ENCODE measurements at regions not wholly inside any gene's neighbourhood (a gene's known extent, or its start where the extent isn't known, plus 50 kb on each side); places are given as distances from the start of the nearest gene placed in this dataset.

DNA sequence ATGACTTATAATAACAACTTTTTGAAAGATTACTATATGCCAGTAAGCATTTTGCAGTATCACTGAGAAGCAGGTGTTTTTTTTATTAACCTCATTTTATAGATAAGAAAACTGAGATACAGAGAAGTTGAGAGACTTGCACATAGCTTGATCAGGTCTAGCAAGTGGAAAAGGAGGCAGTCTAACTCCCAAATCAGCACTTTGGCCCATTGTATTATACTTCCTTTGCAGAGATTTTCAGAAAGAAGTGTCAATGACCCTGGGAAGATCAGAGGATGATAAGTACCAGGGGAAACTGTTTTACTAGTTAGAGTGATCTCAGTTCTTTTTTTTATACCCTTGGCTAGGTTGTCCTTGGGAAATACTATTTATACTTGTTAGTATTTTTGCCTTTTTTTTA is 358.7 kb downstream of the SQOR start:
- CTCF ChIA-PET (ENCODE audit: unreplicated experiment), result no interaction called here
- Histone ChIP-seq H3K27ac (ENCODE audit: low read depth, low read length, poor library complexity, severe bottlenecking) (no peak overlapping the region), H3K79me2 (ENCODE audit: insufficient read depth, low read depth, low read length) (no peaks in the 10 kb centered on the region), H3K9me3 (ENCODE audit: low read length) (no peaks in the 10 kb centered on the region), H3K4me1 (ENCODE audit: insufficient read depth, low read length, poor library complexity, severe bottlenecking) (no peaks in the 10 kb centered on the region), H4K20me1 (ENCODE audit: insufficient read depth, low read length) (no peaks in the 10 kb centered on the region), H3K9me2 (ENCODE audit: insufficient read depth, low read length) (no peaks in the 10 kb centered on the region), H3K36me3 (ENCODE audit: insufficient read depth, low read length) (no peaks in the 10 kb centered on the region), H2AFZ (ENCODE audit: low read length) (no peak overlapping the region), H3K4me2 (ENCODE audit: low read length) (no peak overlapping the region), H3K4me3 (ENCODE audit: low read depth, low read length, poor library complexity, severe bottlenecking) (no peak overlapping the region)
- TF ChIP-seq, protein P1, sequence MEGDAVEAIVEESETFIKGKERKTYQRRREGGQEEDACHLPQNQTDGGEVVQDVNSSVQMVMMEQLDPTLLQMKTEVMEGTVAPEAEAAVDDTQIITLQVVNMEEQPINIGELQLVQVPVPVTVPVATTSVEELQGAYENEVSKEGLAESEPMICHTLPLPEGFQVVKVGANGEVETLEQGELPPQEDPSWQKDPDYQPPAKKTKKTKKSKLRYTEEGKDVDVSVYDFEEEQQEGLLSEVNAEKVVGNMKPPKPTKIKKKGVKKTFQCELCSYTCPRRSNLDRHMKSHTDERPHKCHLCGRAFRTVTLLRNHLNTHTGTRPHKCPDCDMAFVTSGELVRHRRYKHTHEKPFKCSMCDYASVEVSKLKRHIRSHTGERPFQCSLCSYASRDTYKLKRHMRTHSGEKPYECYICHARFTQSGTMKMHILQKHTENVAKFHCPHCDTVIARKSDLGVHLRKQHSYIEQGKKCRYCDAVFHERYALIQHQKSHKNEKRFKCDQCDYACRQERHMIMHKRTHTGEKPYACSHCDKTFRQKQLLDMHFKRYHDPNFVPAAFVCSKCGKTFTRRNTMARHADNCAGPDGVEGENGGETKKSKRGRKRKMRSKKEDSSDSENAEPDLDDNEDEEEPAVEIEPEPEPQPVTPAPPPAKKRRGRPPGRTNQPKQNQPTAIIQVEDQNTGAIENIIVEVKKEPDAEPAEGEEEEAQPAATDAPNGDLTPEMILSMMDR (conservative IDR thresholded peaks at IDR 0.05; ENCODE audit: low read length), result no peak
- no peak for TF ChIP-seq EZH2phosphoT487 (IDR thresholded peaks at IDR 0.05; ENCODE audit: borderline replicate concordance, low read depth, low read length)
- intact Hi-C loops (cut with micrococcal nuclease; ENCODE audit: unreplicated experiment), result no loop called here
- no peak for DNase-seq (ENCODE audit: low spot score)
- POLR2A ChIA-PET, result no interaction called here
- no TSS peak for BruUV-seq (replicated peaks)

DNA sequence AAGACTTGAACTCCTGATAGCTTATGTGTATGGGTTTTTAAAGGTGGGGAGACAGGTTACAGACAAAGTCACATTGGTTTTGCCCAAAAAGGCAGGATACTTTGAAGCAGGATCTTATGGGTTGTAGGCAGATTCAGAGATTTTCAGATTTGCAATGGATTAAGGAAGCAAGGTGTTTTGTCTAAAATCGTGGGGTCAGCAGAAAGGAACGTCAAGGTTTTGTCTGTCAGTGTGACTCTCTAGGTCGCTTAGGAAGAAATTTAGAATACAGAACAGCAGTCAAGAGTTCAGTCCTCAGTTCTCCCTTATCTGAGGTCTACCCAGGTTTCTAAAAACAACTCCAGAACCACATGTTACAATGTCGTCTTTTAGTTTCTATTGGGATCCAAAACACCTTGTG is 361.0 kb downstream of the SQOR start:
- ChIA-PET POLR2A (no interaction called here), CTCF (ENCODE audit: unreplicated experiment) (no interaction called here)
- H4K20me1 ChIP-seq (ENCODE audit: insufficient read depth, low read length), result no peaks in the 10 kb centered on the region
- H3K9me3 ChIP-seq (ENCODE audit: low read length), result no peaks in the 10 kb centered on the region
- no peak overlapping the region for H3K27ac ChIP-seq (ENCODE audit: low read depth, low read length, poor library complexity, severe bottlenecking)
- no peaks in the 10 kb centered on the region for H3K4me1 ChIP-seq (ENCODE audit: insufficient read depth, low read length, poor library complexity, severe bottlenecking)
- no peak overlapping the region for H2AFZ ChIP-seq (ENCODE audit: low read length)
- H3K9me2 ChIP-seq (ENCODE audit: insufficient read depth, low read length), result no peaks in the 10 kb centered on the region
- H3K4me3 ChIP-seq (ENCODE audit: low read depth, low read length, poor library complexity, severe bottlenecking), result no peak overlapping the region
- no TSS peak for BruUV-seq (replicated peaks)
- intact Hi-C loops (cut with micrococcal nuclease; ENCODE audit: unreplicated experiment), result no loop called here
- no peaks in the 10 kb centered on the region for H3K36me3 ChIP-seq (ENCODE audit: insufficient read depth, low read length)
- no peaks in the 10 kb centered on the region for H3K79me2 ChIP-seq (ENCODE audit: insufficient read depth, low read depth, low read length)
- no peak overlapping the region for H3K4me2 ChIP-seq (ENCODE audit: low read length)
- TF ChIP-seq, protein P1 (conservative IDR thresholded peaks at IDR 0.05; ENCODE audit: low read length), result no peak
- TF ChIP-seq EZH2phosphoT487 (IDR thresholded peaks at IDR 0.05; ENCODE audit: borderline replicate concordance, low read depth, low read length), result no peak
- DNase-seq (ENCODE audit: low spot score), result no peak

DNA sequence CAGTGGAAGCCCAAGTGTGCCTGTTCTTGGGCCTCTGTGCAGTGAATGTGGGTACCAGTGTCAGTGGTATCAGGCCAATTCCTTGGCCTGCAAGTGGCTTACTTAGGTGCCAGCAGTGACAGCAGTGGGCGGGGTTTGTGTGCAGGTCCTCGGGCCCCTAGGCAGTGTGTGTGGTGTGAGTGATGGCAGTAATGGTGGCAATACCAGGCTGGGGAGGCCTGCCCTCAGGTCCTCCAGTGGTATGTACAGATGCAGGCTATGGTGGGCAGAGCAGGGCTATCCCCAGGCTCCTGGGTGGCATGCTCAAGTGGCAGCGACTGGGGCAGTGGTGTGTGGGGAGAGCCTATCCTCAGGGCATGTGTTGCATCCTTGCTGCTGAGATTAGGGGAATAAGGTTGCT is 379.7 kb downstream of the SQOR start:
- Histone ChIP-seq H3K4me3 (ENCODE audit: low read depth, low read length, poor library complexity, severe bottlenecking) (no peak overlapping the region), H3K79me2 (ENCODE audit: insufficient read depth, low read depth, low read length) (no peaks in the 10 kb centered on the region), H3K9me3 (ENCODE audit: low read length) (no peaks in the 10 kb centered on the region), H3K4me2 (ENCODE audit: low read length) (no peak overlapping the region), H4K20me1 (ENCODE audit: insufficient read depth, low read length) (no peaks in the 10 kb centered on the region), H3K27ac (ENCODE audit: low read depth, low read length, poor library complexity, severe bottlenecking) (no peak overlapping the region), H3K9me2 (ENCODE audit: insufficient read depth, low read length) (no peaks in the 10 kb centered on the region), H3K36me3 (ENCODE audit: insufficient read depth, low read length) (no peaks in the 10 kb centered on the region), H2AFZ (ENCODE audit: low read length) (no peak overlapping the region), H3K4me1 (ENCODE audit: insufficient read depth, low read length, poor library complexity, severe bottlenecking) (no peaks in the 10 kb centered on the region)
- ChIA-PET POLR2A (no interaction called here), CTCF (ENCODE audit: unreplicated experiment) (no interaction called here)
- no peak for DNase-seq (ENCODE audit: low spot score)
- BruUV-seq (replicated peaks), result no TSS peak
- intact Hi-C loops (cut with micrococcal nuclease; ENCODE audit: unreplicated experiment), result no loop called here
- TF ChIP-seq, protein P1 (conservative IDR thresholded peaks at IDR 0.05; ENCODE audit: low read length), result no peak
- no peak for TF ChIP-seq EZH2phosphoT487 (IDR thresholded peaks at IDR 0.05; ENCODE audit: borderline replicate concordance, low read depth, low read length)

Data from OCI-LY7 (cell line).